Astrocyte of the spinal cord (primary cell): ENCODE measurements at regions not wholly inside any gene's neighbourhood (a gene's known extent, or its start where the extent isn't known, plus 50 kb on each side); places are given as distances from the start of the nearest gene placed in this dataset.
A peak's percentile ranks its signal among the peaks of the same experiment; 100 is the strongest.
"Not testable (repeated sequence)": the region's sequence is repeated elsewhere in the genome, so short reads cannot be mapped to it uniquely, and the experiment has no call there.

Source experiments
- DNase-seq: peaks from one replicate; pipeline ENCODE4 v3.0.0; 2011; ENCODE audit warnings: low read depth, low spot score
- H3K4me3 ChIP-seq: 2 replicates; pipeline ENCODE4 v1.5.1; 2011; ENCODE audit warnings: low read depth, mild to moderate bottlenecking, low read length, moderate library complexity
- CTCF ChIP-seq: IDR thresholded peaks from 2 replicates; pipeline ENCODE4 v1.5.1; 2012; ENCODE audit warnings: low read depth, mild to moderate bottlenecking, low read length, inconsistent platforms
- in situ Hi-C: cut with HindIII; loops from 2 replicates; pipeline ENCODE4 v1.10.0; 2017; ENCODE audit warnings: low sequenced_read_pairs

DNA sequence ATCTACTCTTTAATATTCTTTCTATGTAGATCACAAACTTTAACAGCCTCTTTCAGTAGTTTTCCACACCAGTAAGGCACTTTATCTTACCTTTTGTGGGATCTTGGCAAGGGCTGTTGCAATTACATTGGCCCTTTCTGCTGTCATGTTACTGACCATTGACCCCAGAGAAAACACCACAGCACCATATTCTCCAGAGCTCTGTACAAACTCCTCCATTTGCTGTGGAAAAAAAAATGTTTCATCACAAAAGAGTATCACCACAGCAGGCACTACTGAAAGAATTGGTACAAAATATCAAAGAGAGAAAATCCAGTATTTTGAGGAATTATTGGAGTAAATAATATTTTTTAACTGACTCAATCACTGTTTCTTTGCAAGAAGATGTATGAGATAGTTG is 62.3 kb upstream of the UGT2A3 start:
- H3K4me3 ChIP-seq, in situ Hi-C loops, DNase-seq: not testable (repeated sequence)

GRCh38 chr4:69017986-69018385 is 66.4 kb upstream of the UGT2A3 start:
- in situ Hi-C loops, DNase-seq: not testable (repeated sequence)

GRCh38 chr4:69019538-69020461 is 68.2 kb upstream of the UGT2A3 start:
- in situ Hi-C loops, H3K4me3 ChIP-seq, DNase-seq: not testable (repeated sequence)

More at GRCh38 chr4:69017986-69018385, 66.4 kb upstream of the UGT2A3 start:
- H3K4me3 ChIP-seq, result not testable (repeated sequence)

DNA sequence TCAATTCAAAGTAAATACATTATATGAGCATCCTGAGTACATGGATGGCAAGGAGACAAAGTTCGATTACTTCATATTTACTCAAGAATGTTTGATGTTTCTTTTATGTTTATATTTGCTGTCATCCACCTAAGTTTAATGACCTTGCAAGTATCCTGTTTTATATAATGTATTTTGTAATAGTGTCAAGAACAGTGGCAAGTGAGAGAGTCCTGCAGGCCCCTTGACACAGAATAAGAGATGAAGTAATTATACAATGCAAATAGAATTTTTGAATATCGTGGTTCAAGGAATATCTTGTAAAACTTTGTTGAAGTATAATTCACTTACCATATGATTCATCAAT is 68.8 kb upstream of the UGT2A3 start:
- not testable (repeated sequence) for DNase-seq

GRCh38 chr4:69025191-69025998 is 70.9 kb upstream of the UGT2B7 start:
- in situ Hi-C loops, result no loop called here
- DNase-seq, result no peak
- TF ChIP-seq CTCF, result peak; percentile 35
- H3K4me3 ChIP-seq, result no peak overlapping the region

More for the DNA sequence above, 68.8 kb upstream of the UGT2A3 start:
- in situ Hi-C loops, H3K4me3 ChIP-seq: not testable (repeated sequence)

DNA sequence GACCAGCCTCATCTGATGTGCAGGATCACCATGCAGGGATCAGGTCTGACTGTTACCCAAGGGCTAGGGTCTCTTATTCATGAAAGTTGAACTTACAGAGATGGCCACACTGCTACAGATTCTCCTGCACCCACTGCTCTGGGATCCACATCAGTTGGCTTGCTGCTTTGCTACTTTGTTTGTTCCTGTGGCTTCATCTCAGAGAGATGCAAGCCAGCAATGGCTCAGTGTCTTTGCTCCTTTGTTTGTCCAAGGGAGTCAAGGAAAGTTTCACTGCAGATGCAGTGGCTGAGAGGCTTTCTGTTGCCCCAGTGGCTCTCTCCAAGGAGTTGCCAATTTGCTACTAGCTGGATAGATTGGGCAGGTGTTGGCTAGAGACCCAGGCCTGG is 70.3 kb upstream of the UGT2B7 start:
- no peak for DNase-seq
- in situ Hi-C loops, result no loop called here
- no peak for TF ChIP-seq CTCF
- no peak overlapping the region for H3K4me3 ChIP-seq

- TF ChIP-seq CTCF, result no peak
- in situ Hi-C loops, result no loop called here
- DNase-seq, result no peak
- no peak overlapping the region for H3K4me3 ChIP-seq
These were observed 69.3 kb upstream of the UGT2B7 start for GRCh38 chr4:69026974-69027373.

DNA sequence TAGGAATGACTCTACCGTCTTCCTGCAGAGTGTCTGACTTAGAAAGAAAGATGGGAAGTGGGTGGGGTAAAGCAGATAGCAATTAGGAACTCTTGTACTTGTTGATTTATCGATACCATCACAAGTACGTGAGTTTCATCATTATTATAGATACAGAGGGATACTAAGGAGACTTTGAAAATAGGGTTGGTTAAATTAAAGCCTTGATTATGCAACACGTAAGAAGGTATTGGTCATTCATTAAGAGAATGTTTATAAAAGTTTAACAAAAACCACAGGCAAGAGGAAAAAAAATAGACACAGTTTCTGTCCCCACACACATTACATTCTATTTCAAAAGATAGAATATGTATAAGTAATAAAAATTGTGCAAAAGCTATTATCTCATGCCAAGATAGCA is 65.9 kb upstream of the UGT2B7 start:
- TF ChIP-seq CTCF, result no peak
- DNase-seq, result no peak
- no peak overlapping the region for H3K4me3 ChIP-seq
- in situ Hi-C loops, result no loop called here
